Left lung (tissue), 4 donors: ENCODE measurements at regions not wholly inside any gene's neighbourhood (a gene's known extent, or its start where the extent isn't known, plus 50 kb on each side); places are given as distances from the start of the nearest gene placed in this dataset.
"Not testable (repeated sequence)": the region's sequence is repeated elsewhere in the genome, so short reads cannot be mapped to it uniquely, and the experiment has no call there.

Source experiments
- ATAC-seq: fragments of 200-7000 bp; cut with Tn5 transposase; one replicate; pipeline ENCODE4 v1.9.1; 2020; ENCODE audit warnings: moderate library complexity
- DNase-seq, 4 donors: peaks; one replicate each; pipeline ENCODE4 v3.0.0-alpha.2; 2013 to 2020
- H3K27ac ChIP-seq, 2 donors: fragments of 200-600 bp; sonication (generic) in 1 of 2; one replicate each; pipeline versions ENCODE4 v1.5.0 to v1.8.0; 2020 to 2021
- H3K27me3 ChIP-seq, 2 donors: fragments of 200-600 bp; sonication (generic) in 1 of 2; one replicate each; pipeline versions ENCODE4 v1.5.0 to v1.8.0; 2020 to 2021
- H3K36me3 ChIP-seq, 2 donors: fragments of 200-600 bp; sonication (generic) in 1 of 2; one replicate each; pipeline versions ENCODE4 v1.5.0 to v1.8.0; 2020 to 2021
- H3K4me1 ChIP-seq, 2 donors: fragments of 200-600 bp; one replicate each; pipeline ENCODE4 v1.8.0; 2021
- H3K4me3 ChIP-seq, 2 donors: fragments of 200-600 bp; sonication (generic) in 1 of 2; one replicate each; pipeline versions ENCODE4 v1.5.0 to v1.8.0; 2020 to 2021; ENCODE audit warnings: mild to moderate bottlenecking in 1 of 2
- H3K9me3 ChIP-seq, 2 donors: fragments of 200-600 bp; sonication (generic) in 1 of 2; one replicate each; pipeline versions ENCODE4 v1.5.0 to v1.8.0; 2020 to 2021
- CTCF ChIP-seq, 2 donors: fragments of 200-600 bp; sonication (generic) in 1 of 2; IDR thresholded peaks; one replicate each; pipeline versions ENCODE4 v1.5.0 to v1.8.0; 2021; ENCODE audit warnings: antibody characterized with exemption in 2 of 2
- intact Hi-C, 2 donors: fragments of 100-400 bp; cut with DNase I; formaldehyde crosslinking; loops; one replicate each; pipeline versions ENCODE4 v1.11.2 to v1.14.2; 2022
- donor health status: DM: no; HTN: yes; CAD: no.
- donor health status: DM: no; HTN: no; CAD: no.

- no peak for TF ChIP-seq CTCF (IDR thresholded peaks at IDR 0.05)
- Histone ChIP-seq H3K36me3 (no peaks in the 10 kb centered on the region), H3K9me3 (no peaks in the 10 kb centered on the region), H3K4me1 (no peaks in the 10 kb centered on the region), H3K4me3 (no peak overlapping the region), H3K27me3 (no peaks in the 10 kb centered on the region), H3K27ac (no peak overlapping the region)
- intact Hi-C loops, result no loop called here
- ATAC-seq, result no peak
- DNase-seq, result no peak
Measured at GRCh38 chr5:152650413-152650812, 245.3 kb upstream of the NMUR2 start.

GRCh38 chr5:152659470-152659869 lies 254.4 kb upstream of the NMUR2 start:
- not testable (repeated sequence) for H3K9me3 ChIP-seq, DNase-seq, H3K27me3 ChIP-seq

GRCh38 chr5:152673601-152674000 lies 268.5 kb upstream of the NMUR2 start:
- Histone ChIP-seq H3K4me1 (no peaks in the 10 kb centered on the region), H3K9me3 (no peaks in the 10 kb centered on the region), H3K27ac (no peak overlapping the region), H3K4me3 (no peak overlapping the region), H3K36me3 (no peaks in the 10 kb centered on the region), H3K27me3 (no peaks in the 10 kb centered on the region)
- ATAC-seq (no peak), DNase-seq (no peak)
- intact Hi-C loops, result no loop called here
- no peak for TF ChIP-seq CTCF (IDR thresholded peaks at IDR 0.05)

More at GRCh38 chr5:152659470-152659869, 254.4 kb upstream of the NMUR2 start:
- intact Hi-C loops, H3K4me1 ChIP-seq, H3K36me3 ChIP-seq, H3K4me3 ChIP-seq, ATAC-seq, H3K27ac ChIP-seq: not testable (repeated sequence)

- Histone ChIP-seq H3K4me3 (no peak overlapping the region), H3K36me3 (no peaks in the 10 kb centered on the region), H3K9me3 (no peaks in the 10 kb centered on the region), H3K27ac (no peak overlapping the region), H3K27me3 (no peaks in the 10 kb centered on the region), H3K4me1 (no peaks in the 10 kb centered on the region)
- intact Hi-C loops, result no loop called here
- no peak for TF ChIP-seq CTCF (IDR thresholded peaks at IDR 0.05)
- DNase-seq (no peak), ATAC-seq (no peak)
Measured at GRCh38 chr5:152674403-152674802, 269.3 kb upstream of the NMUR2 start.

GRCh38 chr5:152676196-152676595 lies 271.1 kb upstream of the NMUR2 start:
- H3K27ac ChIP-seq, result no peak overlapping the region
- intact Hi-C loops, result no loop called here

More at GRCh38 chr5:152676196-152676595, 271.1 kb upstream of the NMUR2 start:
- no peak for ATAC-seq
- Histone ChIP-seq H3K4me3 (no peak overlapping the region), H3K4me1 (no peaks in the 10 kb centered on the region), H3K9me3 (no peaks in the 10 kb centered on the region), H3K27me3 (no peaks in the 10 kb centered on the region), H3K36me3 (no peaks in the 10 kb centered on the region)
- no peak for TF ChIP-seq CTCF (IDR thresholded peaks at IDR 0.05)
- DNase-seq, result no peak
